ENCODE measurements at regions not wholly inside any gene's neighbourhood (a gene's known extent, or its start where the extent isn't known, plus 50 kb on each side); places are given as distances from the start of the nearest gene placed in this dataset.
"Not testable (repeated sequence)": the region's sequence is repeated elsewhere in the genome, so short reads cannot be mapped to it uniquely, and the experiment has no call there.

DNA sequence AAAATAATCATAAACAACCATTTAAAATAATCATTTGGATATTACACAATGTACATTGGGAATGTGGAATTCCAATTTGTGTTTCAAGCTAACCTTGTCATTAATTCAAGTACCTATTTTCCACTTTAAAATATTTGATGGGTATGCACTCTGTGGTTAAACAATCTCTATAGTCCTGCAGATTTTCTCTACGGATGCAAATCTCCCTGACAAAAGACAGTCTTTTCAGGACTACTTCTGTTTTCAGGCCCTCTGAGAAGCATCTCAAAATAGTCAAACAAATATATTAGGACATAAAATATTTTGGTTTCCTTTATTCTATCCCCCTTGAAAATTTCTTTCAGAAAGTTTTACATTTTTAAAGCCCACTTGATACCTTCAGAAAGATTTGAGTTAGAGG, 735.6 kb upstream of the MBL2 start:
- no peaks in the 10 kb centered on the region for H3K36me3 ChIP-seq (ENCODE audit: control insufficient read depth, insufficient read depth, low read length)
- FAIRE-seq (no peak), DNase-seq (ENCODE audit: low read depth) (no peak)

DNA sequence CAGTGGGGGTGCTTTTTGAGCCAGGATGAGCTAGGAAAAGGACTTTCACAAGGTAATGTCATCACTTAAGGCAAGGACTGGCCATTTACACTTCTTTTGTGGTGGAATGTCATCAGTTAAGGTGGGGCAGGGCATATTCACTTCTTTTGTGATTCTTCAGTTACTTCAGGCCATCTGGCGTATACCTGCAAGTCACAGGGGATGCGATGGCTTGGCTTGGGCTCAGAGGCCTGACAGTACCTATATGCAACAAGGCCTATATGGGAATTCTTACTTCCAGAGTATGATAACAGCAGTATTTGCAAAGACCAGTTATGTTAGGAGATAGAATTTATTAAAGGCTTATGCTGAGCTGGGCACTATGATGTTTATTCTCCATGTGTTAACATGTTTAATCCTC, 731.9 kb upstream of the MBL2 start:
- not testable (repeated sequence) for H3K36me3 ChIP-seq (ENCODE audit: control insufficient read depth, insufficient read depth, low read length); H3K27me3 ChIP-seq (ENCODE audit: control insufficient read depth, insufficient read depth, low read length); DNase-seq (ENCODE audit: low read depth); H3K4me3 ChIP-seq (ENCODE audit: low read depth, low read length); FAIRE-seq

More for the DNA sequence above, 735.6 kb upstream of the MBL2 start:
- no peak for TF ChIP-seq CTCF (IDR thresholded peaks at IDR 0.05; ENCODE audit: insufficient read depth, low read length, severe bottlenecking)
- Histone ChIP-seq H3K27me3 (ENCODE audit: control insufficient read depth, insufficient read depth, low read length) (no peaks in the 10 kb centered on the region), H3K4me3 (ENCODE audit: low read depth, low read length) (no peak overlapping the region)

DNA sequence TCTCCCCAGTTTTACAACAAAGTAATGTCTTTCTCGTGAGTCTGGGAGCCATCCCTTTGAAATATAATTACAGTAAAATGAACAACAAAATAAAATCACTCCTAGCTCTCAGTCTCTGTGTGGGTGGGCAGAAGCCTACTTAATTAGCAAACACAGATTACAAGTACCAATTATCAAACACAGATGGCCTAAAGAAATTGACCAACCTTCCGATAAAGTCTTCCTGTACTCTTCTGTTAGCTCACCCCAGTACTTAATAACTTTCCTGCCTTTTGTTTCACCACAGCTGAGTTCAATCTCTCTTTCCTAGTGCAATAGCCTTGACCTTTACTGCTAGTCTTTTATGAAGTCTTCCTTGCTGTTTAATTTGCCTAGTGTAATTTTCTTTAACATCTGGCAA, 719.2 kb upstream of the MBL2 start:
- TF ChIP-seq CTCF (IDR thresholded peaks at IDR 0.05; ENCODE audit: insufficient read depth, low read length, severe bottlenecking), result no peak
- no peak for DNase-seq (ENCODE audit: low read depth)
- Histone ChIP-seq H3K27me3 (ENCODE audit: control insufficient read depth, insufficient read depth, low read length) (no peaks in the 10 kb centered on the region), H3K4me3 (ENCODE audit: low read depth, low read length) (no peak overlapping the region), H3K36me3 (ENCODE audit: control insufficient read depth, insufficient read depth, low read length) (no peaks in the 10 kb centered on the region)
- no peak for FAIRE-seq

GRCh38 chr10:53490553-53490952, 718.0 kb upstream of the MBL2 start:
- DNase-seq (ENCODE audit: low read depth) (no peak), FAIRE-seq (no peak)
- Histone ChIP-seq H3K4me3 (ENCODE audit: low read depth, low read length) (no peak overlapping the region), H3K36me3 (ENCODE audit: control insufficient read depth, insufficient read depth, low read length) (no peaks in the 10 kb centered on the region), H3K27me3 (ENCODE audit: control insufficient read depth, insufficient read depth, low read length) (no peaks in the 10 kb centered on the region)
- no peak for TF ChIP-seq CTCF (IDR thresholded peaks at IDR 0.05; ENCODE audit: insufficient read depth, low read length, severe bottlenecking)

DNA sequence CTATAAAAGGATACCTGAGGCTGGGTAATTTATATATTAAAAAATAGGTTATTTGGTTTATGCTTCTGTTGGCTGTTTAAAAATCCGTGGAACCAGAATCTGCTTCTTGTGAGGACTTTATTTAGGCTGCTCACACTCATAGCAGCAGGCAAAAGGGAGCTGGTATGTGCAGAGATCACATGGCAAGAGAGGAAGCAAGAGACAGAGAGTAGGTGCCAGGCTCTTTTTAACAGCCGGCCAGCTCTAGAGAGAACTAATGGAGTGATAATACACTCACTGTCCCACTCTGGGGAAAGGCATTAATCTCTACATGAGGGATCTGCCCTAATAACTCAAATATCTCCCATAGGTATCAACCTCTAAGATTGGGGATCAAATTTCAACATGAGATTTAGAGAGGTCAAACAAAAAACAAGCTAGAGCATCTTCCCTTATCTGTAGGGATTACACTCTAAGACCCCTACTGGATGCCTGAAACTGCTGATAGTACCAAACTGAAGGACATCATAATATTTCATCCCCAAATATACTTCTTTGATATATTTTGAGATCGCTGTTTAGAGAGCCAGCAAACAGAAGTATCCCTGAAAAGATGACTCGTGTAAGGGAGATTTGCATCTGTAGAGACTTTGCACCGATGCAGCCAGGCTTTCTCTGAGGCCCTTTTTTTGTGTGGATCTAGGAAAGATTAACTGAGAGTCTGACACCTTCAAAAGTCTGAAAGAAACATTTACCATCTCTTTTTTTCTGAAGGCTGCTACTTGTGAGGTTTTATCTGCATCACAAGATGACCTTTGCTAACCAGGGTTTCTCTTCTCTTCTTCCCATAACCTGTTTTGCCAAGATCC, 717.0 kb upstream of the MBL2 start:
- Histone ChIP-seq H3K27me3 (ENCODE audit: control insufficient read depth, insufficient read depth, low read length) (no peaks in the 10 kb centered on the region), H3K4me3 (ENCODE audit: low read depth, low read length) (no peak overlapping the region), H3K36me3 (ENCODE audit: control insufficient read depth, insufficient read depth, low read length) (no peaks in the 10 kb centered on the region)
- FAIRE-seq, result no peak
- DNase-seq (ENCODE audit: low read depth), result no peak
- TF ChIP-seq CTCF (IDR thresholded peaks at IDR 0.05; ENCODE audit: insufficient read depth, low read length, severe bottlenecking), result no peak

GRCh38 chr10:53487019-53487983, 714.7 kb upstream of the MBL2 start:
- no peak for TF ChIP-seq CTCF (IDR thresholded peaks at IDR 0.05; ENCODE audit: insufficient read depth, low read length, severe bottlenecking)
- no peak for FAIRE-seq
- no peak for DNase-seq (ENCODE audit: low read depth)

DNA sequence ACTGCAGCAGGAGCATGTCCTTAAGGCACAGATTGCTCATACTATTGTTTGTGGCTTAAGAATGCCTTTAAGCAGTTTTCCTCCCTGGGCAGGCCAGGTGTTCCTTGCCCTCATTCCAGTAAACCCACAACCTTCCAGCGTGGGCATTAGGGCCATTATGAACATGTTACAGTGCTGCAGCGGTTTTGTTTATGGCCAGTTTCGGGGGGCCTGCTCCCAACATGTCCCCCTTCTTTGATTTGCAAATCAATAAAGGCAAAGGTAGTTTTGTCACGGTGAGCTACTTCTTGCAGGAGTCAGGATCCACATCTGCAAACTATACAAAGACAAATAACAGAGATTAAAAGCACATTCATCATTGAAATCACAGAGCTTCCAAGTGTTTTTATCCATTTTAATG, 712.8 kb upstream of the MBL2 start:
- not testable (repeated sequence) for H3K27me3 ChIP-seq (ENCODE audit: control insufficient read depth, insufficient read depth, low read length); H3K36me3 ChIP-seq (ENCODE audit: control insufficient read depth, insufficient read depth, low read length); FAIRE-seq; H3K4me3 ChIP-seq (ENCODE audit: low read depth, low read length); DNase-seq (ENCODE audit: low read depth)

More at GRCh38 chr10:53487019-53487983, 714.7 kb upstream of the MBL2 start:
- Histone ChIP-seq H3K27me3 (ENCODE audit: control insufficient read depth, insufficient read depth, low read length) (no peaks in the 10 kb centered on the region), H3K36me3 (ENCODE audit: control insufficient read depth, insufficient read depth, low read length) (no peaks in the 10 kb centered on the region), H3K4me3 (ENCODE audit: low read depth, low read length) (no peak overlapping the region)
